PC-9 (cell line): ENCODE measurements at regions not wholly inside any gene's neighbourhood (a gene's known extent, or its start where the extent isn't known, plus 50 kb on each side); places are given as distances from the start of the nearest gene placed in this dataset.
"Not testable (repeated sequence)": the region's sequence is repeated elsewhere in the genome, so short reads cannot be mapped to it uniquely, and the experiment has no call there.

Experiments used
- BruUV-seq: library from RNA; stranded (reverse); fragments of 400-500 nt; replicated peaks from 2 replicates; lab custom pipeline; 2021; lab: Mats Ljungman, UMichigan
- CTCF ChIA-PET: fragments of 300-600 bp; sonication (Branson Sonifier 250); formaldehyde crosslinking; loops from one replicate; lab custom pipeline; 2022; ENCODE audit warnings: antibody characterized with exemption; lab: Charles Lee
- POLR2A ChIA-PET: fragments of 300-600 bp; sonication (Branson Sonifier 250); formaldehyde crosslinking; loops from one replicate; lab custom pipeline; 2022; ENCODE audit warnings: antibody characterized with exemption; ENCODE audit not compliant: unreplicated experiment; lab: Charles Lee
- DNase-seq, 2 experiments: peaks; one replicate each; pipeline versions ENCODE4 v3.0.0 to v3.0.0-alpha.2; 2015 to 2022; ENCODE audit warnings: mixed read lengths in 1 of 2
- H2AFZ ChIP-seq: fragments of 200-600 bp; sonication (generic); 2 replicates; pipeline ENCODE4 v1.8.1; 2017; ENCODE audit warnings: antibody characterized with exemption
- H3F3A ChIP-seq: fragments of 200-600 bp; sonication (generic); 2 replicates; pipeline ENCODE4 v1.8.1; 2017; ENCODE audit warnings: antibody characterized with exemption, mild to moderate bottlenecking, low read depth; ENCODE audit not compliant: insufficient read depth
- H3K27ac ChIP-seq: fragments of 200-600 bp; sonication (generic); 2 replicates; pipeline ENCODE4 v1.6.1; 2016; ENCODE audit warnings: mixed run types
- H3K27me3 ChIP-seq: fragments of 200-600 bp; sonication (generic); 2 replicates; pipeline ENCODE4 v1.6.1; 2016; ENCODE audit warnings: low read depth, mixed run types; ENCODE audit not compliant: insufficient read depth
- H3K36me3 ChIP-seq: fragments of 200-600 bp; sonication (generic); 2 replicates; pipeline ENCODE4 v1.6.1; 2016; ENCODE audit warnings: low read depth, mixed run types
- H3K4me1 ChIP-seq: fragments of 200-600 bp; sonication (generic); replicated peaks from 2 replicates; pipeline ENCODE4 v1.6.1; 2016; ENCODE audit warnings: mixed run types; ENCODE audit not compliant: insufficient read depth
- H3K4me2 ChIP-seq: fragments of 200-600 bp; sonication (generic); 2 replicates; pipeline ENCODE4 v1.6.1; 2017; ENCODE audit warnings: mixed run types
- H3K4me3 ChIP-seq: fragments of 200-600 bp; sonication (generic); 2 replicates; pipeline ENCODE4 v1.6.1; 2016; ENCODE audit warnings: mixed run types
- H3K79me2 ChIP-seq: fragments of 200-600 bp; sonication (generic); 2 replicates; pipeline ENCODE4 v1.6.1; 2017; ENCODE audit warnings: low read depth, mixed run types
- H3K9me2 ChIP-seq: fragments of 200-600 bp; sonication (generic); 2 replicates; pipeline ENCODE4 v1.8.1; 2017; ENCODE audit warnings: mild to moderate bottlenecking; ENCODE audit not compliant: insufficient read depth
- H3K9me3 ChIP-seq: fragments of 200-600 bp; sonication (generic); 2 replicates; pipeline ENCODE4 v1.8.1; 2016; ENCODE audit warnings: low read depth; ENCODE audit not compliant: insufficient read depth
- H4K20me1 ChIP-seq: fragments of 200-600 bp; sonication (generic); 2 replicates; pipeline ENCODE4 v1.8.1; 2017; ENCODE audit not compliant: insufficient read depth
- CTCF ChIP-seq: fragments of 200-600 bp; sonication (generic); conservative IDR thresholded peaks from 2 replicates; pipeline ENCODE4 v1.6.1; 2017; ENCODE audit warnings: mixed run types, antibody characterized with exemption, mild to moderate bottlenecking, moderate library complexity
- EZH2 ChIP-seq: fragments of 200-600 bp; sonication (generic); IDR thresholded peaks from 2 replicates; pipeline ENCODE4 v1.8.0; 2017; ENCODE audit warnings: antibody characterized with exemption, low read depth
- intact Hi-C: fragments of 100-400 bp; cut with micrococcal nuclease; formaldehyde crosslinking; loops from one replicate; pipeline ENCODE4 v1.10.0; 2022; ENCODE audit not compliant: unreplicated experiment

- no peaks in the 10 kb centered on the region for H3K9me3 ChIP-seq
- H3F3A ChIP-seq = no peaks in the 10 kb centered on the region
- H3K36me3 ChIP-seq = no peaks in the 10 kb centered on the region
- no peak overlapping the region for H3K4me2 ChIP-seq
- H4K20me1 ChIP-seq = no peaks in the 10 kb centered on the region
- H3K27me3 ChIP-seq = no peaks in the 10 kb centered on the region
- intact Hi-C loops = no loop called here
- no peaks in the 10 kb centered on the region for H3K79me2 ChIP-seq
- CTCF ChIA-PET = no interaction called here
- no peak overlapping the region for H2AFZ ChIP-seq
- no TSS peak for BruUV-seq
- POLR2A ChIA-PET = no interaction called here
- TF ChIP-seq EZH2 (no peak), CTCF (no peak)
- no peak overlapping the region for H3K4me3 ChIP-seq
- H3K9me2 ChIP-seq = no peaks in the 10 kb centered on the region
- H3K27ac ChIP-seq = no peak overlapping the region
- no peak for DNase-seq
- H3K4me1 ChIP-seq = no peaks in the 10 kb centered on the region
Observed at GRCh38 chr4:57736781-57737180, 626.6 kb upstream of the IGFBP7 start.

GRCh38 chr4:57734104-57734670 lies 624.0 kb upstream of the IGFBP7 start:
- intact Hi-C loops = no loop called here
- Histone ChIP-seq H3K9me2 (no peaks in the 10 kb centered on the region), H3K27me3 (no peaks in the 10 kb centered on the region), H3K79me2 (no peaks in the 10 kb centered on the region), H3K36me3 (no peaks in the 10 kb centered on the region), H3K4me3 (no peak overlapping the region), H3K27ac (no peak overlapping the region), H3K4me1 (no peaks in the 10 kb centered on the region), H3F3A (no peaks in the 10 kb centered on the region), H3K9me3 (no peaks in the 10 kb centered on the region), H4K20me1 (no peaks in the 10 kb centered on the region), H2AFZ (no peak overlapping the region), H3K4me2 (no peak overlapping the region)
- DNase-seq = no peak
- ChIA-PET POLR2A (no interaction called here), CTCF (no interaction called here)
- TF ChIP-seq EZH2 = no peak
- no peak for TF ChIP-seq CTCF
- no TSS peak for BruUV-seq

- POLR2A ChIA-PET, H4K20me1 ChIP-seq, DNase-seq, H3K79me2 ChIP-seq, intact Hi-C loops, H3K9me2 ChIP-seq, H3K4me2 ChIP-seq, H3K4me1 ChIP-seq, H3K9me3 ChIP-seq, H3K36me3 ChIP-seq, H3K27ac ChIP-seq, BruUV-seq, H3F3A ChIP-seq, H3K4me3 ChIP-seq, H2AFZ ChIP-seq, CTCF ChIA-PET, H3K27me3 ChIP-seq: not testable (repeated sequence)
Observed at GRCh38 chr4:57729775-57730570, 619.8 kb upstream of the IGFBP7 start.
